IPS DF 4.7 (cell line): ENCODE measurements at regions not wholly inside any gene's neighbourhood (a gene's known extent, or its start where the extent isn't known, plus 50 kb on each side); places are given as distances from the start of the nearest gene placed in this dataset.
"Not testable (repeated sequence)": the region's sequence is repeated elsewhere in the genome, so short reads cannot be mapped to it uniquely, and the experiment has no call there.

Source experiments
- DNase-seq: peaks from one replicate; pipeline ENCODE4 v3.0.0-alpha.2; 2013; ENCODE audit warnings: low spot score; ENCODE audit errors: extremely low read depth

- no peak for DNase-seq
Observed at GRCh38 chr3:153268564-153269279, 106.7 kb downstream of the RAP2B start.

- no peak for DNase-seq
Observed at GRCh38 chr3:153269730-153270129, 107.7 kb downstream of the RAP2B start.

- no peak for DNase-seq
Observed at GRCh38 chr3:153273217-153273616, 111.2 kb downstream of the RAP2B start.

- no peak for DNase-seq
Observed at GRCh38 chr3:153273767-153274435, 111.9 kb downstream of the RAP2B start.

- DNase-seq: no peak
Observed at GRCh38 chr3:153274561-153274960, 112.5 kb downstream of the RAP2B start.

- DNase-seq: no peak
Observed at GRCh38 chr3:153275514-153275913, 113.5 kb downstream of the RAP2B start.

- no peak for DNase-seq
Observed at GRCh38 chr3:153277029-153277428, 115.0 kb downstream of the RAP2B start.

- not testable (repeated sequence) for DNase-seq
Observed at GRCh38 chr3:153281236-153281997, 119.4 kb downstream of the RAP2B start.

- no peak for DNase-seq
Observed at GRCh38 chr3:153282355-153282754, 120.3 kb downstream of the RAP2B start.

GRCh38 chr3:153284282-153284938, 122.4 kb downstream of the RAP2B start:
- no peak for DNase-seq

- DNase-seq: no peak
Observed at GRCh38 chr3:153285194-153285641, 123.2 kb downstream of the RAP2B start.

GRCh38 chr3:153285982-153286381, 124.0 kb downstream of the RAP2B start:
- DNase-seq: no peak

GRCh38 chr3:153287017-153287416, 125.0 kb downstream of the RAP2B start:
- no peak for DNase-seq

- DNase-seq: no peak
Observed at GRCh38 chr3:153289334-153289808, 127.3 kb downstream of the RAP2B start.

GRCh38 chr3:153290268-153291015, 128.4 kb downstream of the RAP2B start:
- DNase-seq: no peak

GRCh38 chr3:153291059-153291685, 129.1 kb downstream of the RAP2B start:
- DNase-seq: peak; percentile 9

GRCh38 chr3:153293265-153293664, 131.2 kb downstream of the RAP2B start:
- no peak for DNase-seq

- DNase-seq: no peak
Observed at GRCh38 chr3:153295901-153296300, 133.9 kb downstream of the RAP2B start.

GRCh38 chr3:153305189-153305588, 143.2 kb downstream of the RAP2B start:
- DNase-seq: no peak

- no peak for DNase-seq
Observed at GRCh38 chr3:153311541-153311940, 149.5 kb downstream of the RAP2B start.
